Hematopoietic multipotent progenitor cell treated with erythropoietin and hydrocortisone succinate and interleukin-3 and kit ligand, for 4 days (in vitro differentiated cells): ENCODE measurements at regions not wholly inside any gene's neighbourhood (a gene's known extent, or its start where the extent isn't known, plus 50 kb on each side); places are given as distances from the start of the nearest gene placed in this dataset.

ENCODE experiments used
- DNase-seq: peaks from one replicate; pipeline ENCODE4 v3.0.0-alpha.2; 2015

GRCh38 chr11:109046284-109046992 lies 375.6 kb upstream of the C11orf87 start:
- DNase-seq = no peak

- DNase-seq = no peak
Observed at GRCh38 chr11:109048098-109048497, 373.9 kb upstream of the C11orf87 start.

- DNase-seq = no peak
Observed at GRCh38 chr11:109051200-109051599, 370.8 kb upstream of the C11orf87 start.

- DNase-seq = no peak
Observed at GRCh38 chr11:109059402-109059801, 362.6 kb upstream of the C11orf87 start.

GRCh38 chr11:109061394-109061793 lies 360.6 kb upstream of the C11orf87 start:
- no peak for DNase-seq

GRCh38 chr11:109062445-109062844 lies 359.5 kb upstream of the C11orf87 start:
- DNase-seq = no peak

- no peak for DNase-seq
Observed at GRCh38 chr11:109062871-109063270, 359.1 kb upstream of the C11orf87 start.

- DNase-seq = peak; percentile 66
Observed at GRCh38 chr11:109064618-109065311, 357.2 kb upstream of the C11orf87 start.

- DNase-seq = no peak
Observed at GRCh38 chr11:109071262-109071661, 350.7 kb upstream of the C11orf87 start.

- DNase-seq = no peak
Observed at GRCh38 chr11:109071712-109072524, 350.1 kb upstream of the C11orf87 start.

- DNase-seq = no peak
Observed at GRCh38 chr11:109073032-109073822, 348.8 kb upstream of the C11orf87 start.

- no peak for DNase-seq
Observed at GRCh38 chr11:109075976-109076375, 346.0 kb upstream of the C11orf87 start.

GRCh38 chr11:109076870-109077269 lies 345.1 kb upstream of the C11orf87 start:
- DNase-seq = no peak

GRCh38 chr11:109077291-109077920 lies 344.6 kb upstream of the C11orf87 start:
- DNase-seq = no peak

GRCh38 chr11:109085708-109086373 lies 336.1 kb upstream of the C11orf87 start:
- DNase-seq = no peak

GRCh38 chr11:109086931-109087330 lies 335.1 kb upstream of the C11orf87 start:
- DNase-seq = no peak

- peak; percentile 50 for DNase-seq
Observed at GRCh38 chr11:109088086-109088485, 333.9 kb upstream of the C11orf87 start.

- no peak for DNase-seq
Observed at GRCh38 chr11:109089144-109089543, 332.8 kb upstream of the C11orf87 start.

GRCh38 chr11:109093354-109093753 lies 328.6 kb upstream of the C11orf87 start:
- DNase-seq = no peak

GRCh38 chr11:109096266-109096665 lies 325.7 kb upstream of the C11orf87 start:
- no peak for DNase-seq

GRCh38 chr11:109106151-109106906 lies 315.7 kb upstream of the C11orf87 start:
- no peak for DNase-seq
